HG02885 (cell line): ENCODE measurements at regions not wholly inside any gene's neighbourhood (a gene's known extent, or its start where the extent isn't known, plus 50 kb on each side); places are given as distances from the start of the nearest gene placed in this dataset.
"Not testable (repeated sequence)": the region's sequence is repeated elsewhere in the genome, so short reads cannot be mapped to it uniquely, and the experiment has no call there.

Source experiments
- ATAC-seq: cut with Tn5 transposase; IDR thresholded peaks from one replicate; pipeline ENCODE4 v1.9.1; 2021; ENCODE audit warnings: mild to moderate bottlenecking; ENCODE audit not compliant: unreplicated experiment, poor library complexity

GRCh38 chr7:142454862-142455261 lies 197.0 kb upstream of the PRSS58 start:
- ATAC-seq: no peak

DNA sequence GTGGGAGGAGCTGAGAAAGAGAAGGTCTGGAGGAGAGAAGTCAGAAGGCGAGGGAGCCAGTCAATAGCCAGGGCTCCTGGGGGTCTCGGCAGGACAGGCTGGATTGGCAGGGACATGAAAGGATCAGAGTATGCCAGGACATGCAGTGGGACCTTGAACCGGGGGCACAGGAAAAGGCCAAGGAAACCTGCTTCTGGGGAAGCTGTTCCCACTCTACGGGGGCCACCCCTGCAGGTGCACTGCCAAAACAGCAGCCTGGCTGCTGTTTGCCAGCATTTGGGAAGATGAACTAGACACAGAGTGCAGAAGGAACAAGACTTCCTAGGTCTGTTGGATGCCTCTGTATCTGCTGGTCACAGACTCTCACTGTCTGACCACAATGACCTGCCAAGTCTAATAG lies 194.9 kb upstream of the PRSS58 start:
- no peak for ATAC-seq

- no peak for ATAC-seq
These were observed 194.0 kb upstream of the PRSS58 start for GRCh38 chr7:142451817-142452216.

DNA sequence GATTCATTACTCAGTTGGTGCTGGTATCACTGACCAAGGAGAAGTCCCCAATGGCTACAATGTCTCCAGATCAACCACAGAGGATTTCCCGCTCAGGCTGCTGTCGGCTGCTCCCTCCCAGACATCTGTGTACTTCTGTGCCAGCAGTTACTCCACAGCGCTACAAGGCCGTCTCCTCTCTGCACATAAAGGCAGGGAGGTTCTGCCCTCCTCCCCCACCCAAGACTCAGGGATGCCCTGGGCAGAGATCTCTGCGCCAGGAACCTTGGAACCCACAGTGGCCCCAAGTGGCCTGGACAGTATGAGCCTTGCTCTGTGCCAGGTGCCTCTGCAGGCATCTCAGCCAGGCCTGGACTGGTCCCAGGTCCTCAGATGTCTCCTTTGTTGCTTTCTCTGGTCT lies 193.4 kb upstream of the PRSS58 start:
- no peak for ATAC-seq

- no peak for ATAC-seq
These were observed 192.8 kb upstream of the PRSS58 start for GRCh38 chr7:142450695-142451094.

DNA sequence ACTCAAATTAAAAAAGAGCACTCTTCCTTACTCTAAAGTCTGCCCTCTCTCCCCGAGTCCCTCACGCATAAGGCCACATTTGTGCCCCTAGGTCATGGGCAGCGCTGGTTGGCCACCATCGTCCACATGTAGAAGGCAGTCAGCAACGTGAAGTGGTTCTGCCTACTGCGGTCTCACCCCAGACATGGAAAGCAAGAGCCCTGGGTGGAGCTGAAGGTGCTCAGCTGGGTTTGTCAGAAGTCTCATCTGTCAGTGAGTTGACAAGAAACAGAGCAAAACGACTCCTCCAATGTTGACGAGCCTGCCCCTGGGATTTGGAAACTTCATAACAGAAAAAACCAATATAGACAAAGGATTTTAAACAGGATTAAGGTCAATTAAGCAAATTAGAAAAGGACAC lies 192.3 kb upstream of the PRSS58 start:
- no peak for ATAC-seq

GRCh38 chr7:142448857-142449256 lies 191.0 kb upstream of the PRSS58 start:
- not testable (repeated sequence) for ATAC-seq

DNA sequence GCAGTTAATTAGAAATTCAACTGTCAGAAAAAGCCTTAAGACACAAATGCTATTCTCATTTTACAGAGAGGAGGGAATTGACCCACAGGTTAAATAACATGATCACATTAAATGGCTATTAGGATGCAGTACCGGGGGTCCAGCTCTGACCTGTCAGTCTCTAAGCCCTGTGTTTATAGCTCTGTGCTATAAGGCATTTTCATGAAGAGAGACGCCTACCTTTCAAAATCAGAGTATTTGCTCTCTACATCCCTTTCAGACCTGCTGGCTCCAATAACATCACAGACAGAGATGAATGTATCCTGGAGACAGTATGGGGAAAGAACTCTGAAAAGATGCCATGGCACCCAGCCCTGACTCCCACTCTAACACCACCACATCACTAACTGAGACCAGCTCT lies 189.9 kb upstream of the PRSS58 start:
- no peak for ATAC-seq

GRCh38 chr7:142445019-142445686 lies 187.3 kb upstream of the PRSS58 start:
- no peak for ATAC-seq

GRCh38 chr7:142443216-142444010 lies 185.6 kb upstream of the PRSS58 start:
- ATAC-seq: no peak

DNA sequence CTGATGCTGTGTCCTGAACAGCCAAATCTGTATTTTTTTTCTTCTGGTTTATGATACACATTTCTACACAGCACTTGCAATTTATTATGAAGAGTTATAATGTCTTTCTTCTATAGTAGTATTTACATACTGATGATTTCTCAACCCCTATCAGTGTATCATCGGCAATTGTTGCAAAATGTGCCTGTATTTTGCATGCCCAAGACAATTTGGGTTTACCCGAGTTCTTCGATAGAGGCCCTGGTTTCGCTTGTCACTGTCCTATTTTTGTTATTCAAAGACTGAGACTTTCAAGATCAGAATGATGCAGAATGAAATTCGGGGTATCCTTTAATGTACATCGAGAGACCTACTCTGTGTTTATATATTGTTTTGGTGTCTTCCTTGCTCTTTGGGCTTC lies 184.5 kb upstream of the PRSS58 start:
- ATAC-seq: no peak

GRCh38 chr7:142440906-142441411 lies 183.1 kb upstream of the PRSS58 start:
- peak; percentile 29 for ATAC-seq

DNA sequence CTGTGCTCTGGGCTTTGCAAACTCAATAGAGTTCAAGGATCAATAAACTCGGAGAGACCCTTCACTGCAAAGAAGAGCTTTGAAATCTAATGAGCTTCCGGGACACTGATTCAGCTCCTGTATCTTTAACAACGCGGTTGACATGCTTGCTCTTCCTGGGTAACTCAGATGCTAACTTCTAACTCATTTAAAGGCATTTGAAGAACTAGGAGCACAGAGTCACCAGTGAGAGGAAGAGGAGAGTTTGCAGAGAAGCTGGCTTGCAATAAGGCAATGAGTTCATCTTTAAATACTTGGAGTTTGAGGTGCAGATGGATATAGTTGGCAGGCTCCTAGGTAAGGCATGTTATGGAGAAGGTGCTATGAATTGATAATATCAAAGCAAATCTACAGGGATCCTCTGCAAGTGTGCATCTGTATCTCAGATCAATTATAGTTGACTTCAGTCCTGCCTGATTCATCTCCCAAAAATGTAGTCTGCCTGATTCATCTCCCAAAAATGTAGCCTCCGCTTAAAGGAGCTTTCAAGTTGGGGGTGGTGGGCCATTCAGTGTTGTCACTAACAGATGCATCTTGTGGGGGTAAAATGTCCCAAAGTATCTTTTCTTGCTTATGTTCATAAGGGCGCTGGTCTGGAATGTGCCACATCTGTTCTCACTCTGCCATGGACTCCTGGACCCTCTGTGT lies 182.5 kb upstream of the PRSS58 start:
- no peak for ATAC-seq

GRCh38 chr7:142439739-142440138 lies 181.9 kb upstream of the PRSS58 start:
- ATAC-seq: peak; percentile 48

DNA sequence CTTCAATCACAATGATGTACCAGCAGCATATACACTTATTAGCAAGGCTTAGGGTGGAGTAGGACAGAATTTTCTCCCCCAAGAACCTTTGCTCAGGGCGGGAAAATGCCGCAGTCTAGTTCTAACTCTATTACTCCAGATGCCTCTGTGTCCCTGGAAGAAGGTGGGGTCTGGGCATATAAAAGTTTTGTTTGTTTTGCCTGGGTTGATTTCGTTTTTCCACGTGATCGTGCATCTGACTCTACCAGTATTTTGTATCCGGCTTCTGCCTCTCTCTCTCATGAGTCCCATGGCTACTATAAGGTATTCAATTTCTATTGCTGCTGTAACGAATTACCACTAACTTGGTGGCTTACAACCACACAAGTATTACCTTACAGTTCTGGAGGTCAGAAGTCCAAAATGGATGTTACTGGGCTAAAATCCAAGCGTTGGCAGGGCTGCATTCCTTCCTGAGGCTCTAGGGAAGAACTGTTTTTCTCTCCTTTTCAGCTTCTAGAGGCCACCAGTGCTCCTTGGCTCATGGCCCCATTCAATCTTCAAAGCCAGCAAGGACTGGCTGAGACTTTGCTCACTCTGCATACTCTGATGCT lies 181.2 kb upstream of the PRSS58 start:
- ATAC-seq: no peak

DNA sequence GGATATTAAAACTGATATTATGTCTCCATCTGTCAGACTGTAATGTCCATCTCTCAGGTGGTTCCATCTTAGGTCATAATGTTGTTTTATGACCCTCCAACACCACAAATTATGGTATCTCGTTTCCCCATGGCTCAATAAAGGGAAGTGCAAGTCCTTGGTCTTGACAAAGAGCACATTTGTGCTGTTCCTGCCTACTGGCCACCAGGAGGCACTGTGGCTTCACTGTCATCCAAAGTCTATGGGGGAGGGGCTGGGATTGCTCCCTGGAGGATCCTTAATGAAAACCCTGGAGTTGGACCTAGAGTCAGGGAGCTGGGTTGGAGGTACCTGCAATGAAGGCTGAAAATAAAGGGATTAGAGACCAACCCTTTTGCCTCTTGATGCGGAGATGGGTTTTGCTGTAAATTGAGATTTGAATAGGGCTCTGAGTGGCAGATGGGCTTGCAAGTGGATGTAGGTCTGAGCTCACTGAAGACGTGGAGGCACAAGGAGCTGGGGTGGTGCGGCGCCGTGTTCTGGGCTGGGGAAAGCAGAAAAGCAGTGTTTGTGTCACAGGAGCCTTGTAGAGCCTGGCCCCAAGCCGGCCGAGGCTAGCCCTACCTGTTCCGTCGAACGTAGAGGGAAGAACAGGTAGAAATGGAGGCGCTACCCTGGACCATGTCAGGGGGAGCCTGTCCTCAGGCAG lies 180.5 kb upstream of the PRSS58 start:
- ATAC-seq: peak; percentile 41

GRCh38 chr7:142437741-142438140 lies 179.9 kb upstream of the PRSS58 start:
- ATAC-seq: no peak

- no peak for ATAC-seq
These were observed 178.7 kb upstream of the PRSS58 start for GRCh38 chr7:142436601-142437000.

- ATAC-seq: not testable (repeated sequence)
These were observed 177.7 kb upstream of the PRSS58 start for GRCh38 chr7:142435606-142436005.

GRCh38 chr7:142434666-142435167 lies 176.9 kb upstream of the PRSS58 start:
- ATAC-seq: no peak
